ENCODE measurements at regions not wholly inside any gene's neighbourhood (a gene's known extent, or its start where the extent isn't known, plus 50 kb on each side); places are given as distances from the start of the nearest gene placed in this dataset.

- intact Hi-C loops (cut with DNase I; ENCODE audit: low total_unique reads): no loop called here
- no peaks in the 10 kb centered on the region for H3K36me3 ChIP-seq
- H3K27me3 ChIP-seq: no peaks in the 10 kb centered on the region
- H3K9me3 ChIP-seq: no peaks in the 10 kb centered on the region
- H3K27ac ChIP-seq: no peak overlapping the region
- no peaks in the 10 kb centered on the region for H3K4me1 ChIP-seq
- DNase-seq: no peak
- TF ChIP-seq CTCF (IDR thresholded peaks at IDR 0.05) (no peak), POLR2A (IDR thresholded peaks at IDR 0.05) (no peak)
- H3K4me3 ChIP-seq: no peak overlapping the region
Measured at GRCh38 chr6:166725571-166725970, 98.5 kb upstream of the RPS6KA2 start.

GRCh38 chr6:166724576-166724975 is 97.5 kb upstream of the RPS6KA2 start:
- TF ChIP-seq CTCF (IDR thresholded peaks at IDR 0.05) (no peak), POLR2A (IDR thresholded peaks at IDR 0.05) (no peak)
- Histone ChIP-seq H3K4me1 (no peaks in the 10 kb centered on the region), H3K27me3 (no peaks in the 10 kb centered on the region), H3K27ac (no peak overlapping the region), H3K9me3 (no peaks in the 10 kb centered on the region), H3K4me3 (no peak overlapping the region), H3K36me3 (no peaks in the 10 kb centered on the region)
- no peak for DNase-seq
- intact Hi-C loops (cut with DNase I; ENCODE audit: low total_unique reads): no loop called here

- Histone ChIP-seq H3K9me3 (no peaks in the 10 kb centered on the region), H3K27me3 (no peaks in the 10 kb centered on the region), H3K36me3 (no peaks in the 10 kb centered on the region), H3K4me1 (no peaks in the 10 kb centered on the region), H3K4me3 (no peak overlapping the region), H3K27ac (no peak overlapping the region)
- TF ChIP-seq CTCF (IDR thresholded peaks at IDR 0.05) (no peak), POLR2A (IDR thresholded peaks at IDR 0.05) (no peak)
- no peak for DNase-seq
- intact Hi-C loops (cut with DNase I; ENCODE audit: low total_unique reads): no loop called here
Measured at GRCh38 chr6:166722785-166723184, 95.7 kb upstream of the RPS6KA2 start.

GRCh38 chr6:166721576-166721975 is 94.5 kb upstream of the RPS6KA2 start:
- no peak for TF ChIP-seq CTCF (IDR thresholded peaks at IDR 0.05)
- no peak for TF ChIP-seq POLR2A (IDR thresholded peaks at IDR 0.05)
- Histone ChIP-seq H3K36me3 (no peaks in the 10 kb centered on the region), H3K4me1 (no peaks in the 10 kb centered on the region), H3K4me3 (no peak overlapping the region), H3K9me3 (no peaks in the 10 kb centered on the region), H3K27ac (no peak overlapping the region), H3K27me3 (no peaks in the 10 kb centered on the region)
- no peak for DNase-seq
- intact Hi-C loops (cut with DNase I; ENCODE audit: low total_unique reads): no loop called here

- intact Hi-C loops (cut with DNase I; ENCODE audit: low total_unique reads): no loop called here
- H3K9me3 ChIP-seq: no peaks in the 10 kb centered on the region
- no peaks in the 10 kb centered on the region for H3K27me3 ChIP-seq
- H3K27ac ChIP-seq: no peak overlapping the region
- H3K4me1 ChIP-seq: no peaks in the 10 kb centered on the region
- H3K4me3 ChIP-seq: no peak overlapping the region
- no peaks in the 10 kb centered on the region for H3K36me3 ChIP-seq
- TF ChIP-seq CTCF (IDR thresholded peaks at IDR 0.05) (no peak), POLR2A (IDR thresholded peaks at IDR 0.05) (no peak)
- DNase-seq: no peak
Measured at GRCh38 chr6:166720856-166721255, 93.8 kb upstream of the RPS6KA2 start.
